Lower leg skin (tissue), 3 donors: ENCODE measurements at regions not wholly inside any gene's neighbourhood (a gene's known extent, or its start where the extent isn't known, plus 50 kb on each side); places are given as distances from the start of the nearest gene placed in this dataset.

Source experiments
- CTCF ChIP-seq, 3 donors: fragments of 450-650 bp; IDR thresholded peaks; one replicate each; pipeline ENCODE4 v1.5.1; 2016; ENCODE audit warnings: antibody characterized with exemption in 3 of 3, mild to moderate bottlenecking in 3 of 3, moderate library complexity in 2 of 3
- POLR2A ChIP-seq, 2 donors: fragments of 450-650 bp; IDR thresholded peaks; one replicate each; pipeline ENCODE4 v1.6.1; 2016 to 2017; ENCODE audit warnings: antibody characterized with exemption in 2 of 2, mild to moderate bottlenecking in 1 of 2, moderate library complexity in 1 of 2

DNA sequence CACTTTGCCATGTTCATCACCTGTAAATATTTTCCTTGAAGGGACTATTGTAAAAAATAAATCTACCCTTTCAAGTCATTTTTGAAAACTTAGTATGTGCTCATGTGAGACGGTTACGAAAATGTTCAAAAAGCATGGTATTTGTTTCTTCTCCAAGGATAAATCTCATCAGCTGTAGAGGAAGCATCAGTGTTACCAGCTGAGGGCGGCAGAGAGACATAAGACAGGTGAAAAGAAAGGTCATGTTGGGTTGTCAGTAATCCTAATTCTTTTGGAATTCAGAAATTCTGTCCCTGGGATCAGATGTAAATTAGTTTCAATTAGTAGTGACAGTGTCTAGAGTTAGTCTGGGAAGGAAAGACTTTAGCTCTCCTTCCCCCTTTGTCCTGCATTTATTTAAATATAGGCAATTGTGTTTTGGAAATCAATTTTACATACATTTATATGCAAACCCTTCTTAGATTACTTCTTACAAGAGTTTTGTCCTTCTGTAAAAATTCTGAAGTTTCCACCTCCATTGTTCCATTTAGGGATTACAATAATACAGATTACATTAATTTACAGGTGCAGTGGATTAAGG is 791.9 kb upstream of the CDH6 start:
- TF ChIP-seq CTCF (IDR thresholded peaks at IDR 0.05) (no peak), POLR2A (IDR thresholded peaks at IDR 0.05) (no peak)
